GM23338 (cell line): ENCODE measurements at regions not wholly inside any gene's neighbourhood (a gene's known extent, or its start where the extent isn't known, plus 50 kb on each side); places are given as distances from the start of the nearest gene placed in this dataset.

Experiments
- ATAC-seq: fragments of 200-7000 bp; cut with Tn5 transposase; 3 replicates; pipeline ENCODE4 v1.9.1; 2020
- DNase-seq: peaks from one replicate; pipeline ENCODE4 v3.0.0-alpha.2; 2015; ENCODE audit warnings: low spot score
- H2AFZ ChIP-seq: fragments of 200-600 bp; sonication (generic); 2 replicates; pipeline ENCODE4 v1.8.0; 2016; ENCODE audit warnings: antibody characterized with exemption, mild to moderate bottlenecking, moderate library complexity
- H3F3A ChIP-seq: fragments of 200-600 bp; sonication (generic); replicated peaks from 2 replicates; pipeline ENCODE4 v1.8.0; 2017; ENCODE audit warnings: antibody characterized with exemption, mixed run types, low read depth
- H3K27ac ChIP-seq: fragments of 200-600 bp; sonication (generic); 2 replicates; pipeline ENCODE4 v1.6.1; 2016; ENCODE audit warnings: low read depth
- H3K27me3 ChIP-seq: fragments of 200-600 bp; sonication (generic); 2 replicates; pipeline ENCODE4 v1.8.0; 2016; ENCODE audit warnings: mild to moderate bottlenecking, mixed run types, moderate library complexity; ENCODE audit not compliant: insufficient read depth
- H3K36me3 ChIP-seq: fragments of 200-600 bp; sonication (generic); 2 replicates; pipeline ENCODE4 v1.8.0; 2016; ENCODE audit warnings: mild to moderate bottlenecking; ENCODE audit not compliant: insufficient read depth
- H3K4me1 ChIP-seq: fragments of 200-600 bp; sonication (generic); 2 replicates; pipeline ENCODE4 v1.8.0; 2016; ENCODE audit warnings: mild to moderate bottlenecking, moderate library complexity; ENCODE audit not compliant: insufficient read depth
- H3K4me2 ChIP-seq: fragments of 200-600 bp; sonication (generic); 2 replicates; pipeline ENCODE4 v1.7.1; 2017; ENCODE audit warnings: mixed run types
- H3K4me3 ChIP-seq: fragments of 200-600 bp; sonication (generic); 2 replicates; pipeline ENCODE4 v1.6.1; 2016; ENCODE audit warnings: mixed run types
- H3K79me2 ChIP-seq: fragments of 200-600 bp; sonication (generic); replicated peaks from 2 replicates; pipeline ENCODE4 v1.8.0; 2017; ENCODE audit warnings: mild to moderate bottlenecking; ENCODE audit not compliant: insufficient read depth
- H3K9me2 ChIP-seq: fragments of 200-600 bp; sonication (generic); 2 replicates; pipeline ENCODE4 v1.8.0; 2017; ENCODE audit not compliant: insufficient read depth
- H4K20me1 ChIP-seq: fragments of 200-600 bp; sonication (generic); replicated peaks from 2 replicates; pipeline ENCODE4 v1.8.0; 2017; ENCODE audit warnings: mild to moderate bottlenecking; ENCODE audit not compliant: insufficient read depth
- H3K27ac Mint-ChIP-seq: 2 replicates; pipeline ENCODE4 v1.8.0; 2020; ENCODE audit warnings: inconsistent platforms, mild to moderate bottlenecking, moderate library complexity, mixed read lengths
- H3K27me3 Mint-ChIP-seq: 3 replicates; pipeline ENCODE4 v1.8.0; 2022; ENCODE audit warnings: low read depth, mild to moderate bottlenecking, moderate library complexity, mixed read lengths, inconsistent platforms; ENCODE audit not compliant: insufficient read depth, poor library complexity
- H3K36me3 Mint-ChIP-seq: 3 replicates; pipeline ENCODE4 v1.8.0; 2021; ENCODE audit warnings: low read depth, mild to moderate bottlenecking, inconsistent platforms, moderate library complexity, mixed read lengths
- H3K4me1 Mint-ChIP-seq: 3 replicates; pipeline ENCODE4 v1.8.0; 2020; ENCODE audit warnings: mild to moderate bottlenecking, inconsistent platforms, mixed read lengths
- H3K4me3 Mint-ChIP-seq: 3 replicates; pipeline ENCODE4 v1.8.0; 2021; ENCODE audit warnings: moderate library complexity, mild to moderate bottlenecking, inconsistent platforms, mixed read lengths
- H3K9me3 Mint-ChIP-seq: 3 replicates; pipeline ENCODE4 v1.8.0; 2020; ENCODE audit warnings: moderate library complexity, mild to moderate bottlenecking, inconsistent platforms, mixed read lengths
- CREB1 ChIP-seq: fragments of 250-450 bp; sonication (Bioruptor Pico); IDR thresholded peaks from 2 replicates; pipeline ENCODE4 v1.5.0; 2020; ENCODE audit warnings: low read depth, mild to moderate bottlenecking, moderate library complexity
- CTCF ChIP-seq, 2 experiments: fragments of 200-600 bp in 1 of 2; sonication (generic) in 1 of 2; conservative IDR thresholded peaks; 2 replicates each; pipeline versions ENCODE4 v1.5.1 to v1.6.1; 2016 to 2017; ENCODE audit warnings: antibody characterized with exemption in 2 of 2, low read depth in 2 of 2, mild to moderate bottlenecking in 2 of 2, moderate library complexity in 1 of 2
- EZH2 ChIP-seq: fragments of 200-600 bp; sonication (generic); IDR thresholded peaks from one replicate; pipeline ENCODE4 v1.8.0; 2017; ENCODE audit warnings: antibody characterized with exemption, mild to moderate bottlenecking, low read depth; ENCODE audit not compliant: unreplicated experiment
- EZH2phosphoT487 ChIP-seq: fragments of 200-600 bp; sonication (generic); IDR thresholded peaks from one replicate; pipeline ENCODE4 v1.8.1; 2018; ENCODE audit warnings: antibody characterized with exemption; ENCODE audit not compliant: unreplicated experiment
- JUNB ChIP-seq: IDR thresholded peaks from one replicate; pipeline ENCODE4 v1.6.1; 2016; ENCODE audit warnings: antibody characterized with exemption; ENCODE audit not compliant: unreplicated experiment
- NANOG ChIP-seq: IDR thresholded peaks from 2 replicates; pipeline ENCODE4 v1.6.1; 2016; ENCODE audit warnings: antibody characterized with exemption, borderline replicate concordance
- POLR2AphosphoS5 ChIP-seq: IDR thresholded peaks from 2 replicates; pipeline ENCODE4 v1.6.1; 2016; ENCODE audit warnings: antibody characterized with exemption, low read depth
- REST ChIP-seq: IDR thresholded peaks from one replicate; pipeline ENCODE4 v1.6.1; 2018; ENCODE audit warnings: antibody characterized with exemption; ENCODE audit not compliant: unreplicated experiment
- STAT1 ChIP-seq: IDR thresholded peaks from one replicate; pipeline ENCODE4 v1.6.1; 2016; ENCODE audit warnings: antibody characterized with exemption; ENCODE audit not compliant: unreplicated experiment
- ZNF114 ChIP-seq: fragments of 250-450 bp; sonication (Bioruptor Pico); IDR thresholded peaks from 2 replicates; pipeline ENCODE4 v1.5.0; 2020; ENCODE audit warnings: mild to moderate bottlenecking, moderate library complexity
- ZNF331 ChIP-seq: fragments of 250-450 bp; sonication (Bioruptor Pico); IDR thresholded peaks from 2 replicates; pipeline ENCODE4 v1.5.0; 2020; ENCODE audit warnings: low read depth, mild to moderate bottlenecking, moderate library complexity
- ZNF462 ChIP-seq: fragments of 250-450 bp; sonication (Bioruptor Pico); IDR thresholded peaks from 2 replicates; pipeline ENCODE4 v1.5.0; 2020; ENCODE audit warnings: mild to moderate bottlenecking, moderate library complexity
- TF ChIP-seq, protein P1 (sequence below): IDR thresholded peaks from 2 replicates; pipeline ENCODE4 v1.6.1; 2016; ENCODE audit warnings: antibody characterized with exemption

DNA sequence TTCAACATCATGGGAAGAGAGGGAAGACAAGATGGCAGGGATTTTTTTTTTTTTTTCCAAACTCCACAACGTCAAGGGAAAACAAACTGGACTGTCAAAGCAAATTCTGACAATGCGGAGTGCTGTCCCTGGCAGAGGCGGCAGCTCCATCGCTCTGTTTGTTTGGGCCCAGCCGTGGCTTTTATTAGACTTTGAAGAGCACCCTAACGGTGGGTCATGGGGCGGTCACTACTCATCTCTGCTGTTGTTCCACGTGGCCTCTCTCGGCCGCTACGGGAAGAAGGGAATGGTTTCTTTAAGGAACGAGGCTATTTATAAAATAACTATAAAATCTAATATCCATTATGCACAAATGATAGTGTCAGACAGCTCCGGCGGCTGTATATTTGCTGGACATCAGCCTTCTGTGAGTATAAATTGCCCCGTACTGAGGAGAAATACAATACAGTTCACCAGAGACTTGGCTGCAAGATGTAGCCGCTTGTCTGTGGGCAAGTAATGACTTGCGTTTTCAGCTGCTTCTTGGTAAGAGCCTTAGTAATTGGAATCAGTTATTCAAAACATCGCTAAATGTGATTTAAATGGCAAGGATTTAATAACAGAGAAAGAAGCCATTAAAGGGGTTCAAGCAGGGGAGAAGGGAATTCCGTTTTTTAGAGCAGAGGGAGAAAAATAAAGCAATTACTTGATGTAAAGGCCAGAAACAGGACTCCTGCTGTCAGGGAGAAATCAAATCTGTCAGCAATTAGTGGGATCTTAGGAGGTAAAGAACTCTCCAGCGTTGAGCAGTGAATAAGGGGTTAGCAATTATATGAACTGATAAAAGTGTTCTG, 61.7 kb upstream of the RAB11FIP2 start:
- H3K27me3 ChIP-seq, result no peaks in the 10 kb centered on the region
- peak overlapping the region; percentile 49 for H2AFZ ChIP-seq
- Mint-ChIP-seq H3K9me3 (peaks cover 3% of the 10 kb centered on the region; the same call in 1 of the 3 replicates), H3K27ac (no peak overlapping the region), H3K36me3 (no peaks in the 10 kb centered on the region), H3K27me3 (no peaks in the 10 kb centered on the region), H3K4me3 (no peak overlapping the region), H3K4me1 (peaks cover 5% of the 10 kb centered on the region; the same call in 2 of the 3 replicates)
- no peak for DNase-seq
- H3K4me2 ChIP-seq, result no peak overlapping the region
- no peaks in the 10 kb centered on the region for H3F3A ChIP-seq
- no peaks in the 10 kb centered on the region for H3K4me1 ChIP-seq
- no peaks in the 10 kb centered on the region for H3K36me3 ChIP-seq
- no peak for TF ChIP-seq ZNF462 (CRISPR knock-in tag)
- no peak for TF ChIP-seq STAT1
- TF ChIP-seq, protein P1, sequence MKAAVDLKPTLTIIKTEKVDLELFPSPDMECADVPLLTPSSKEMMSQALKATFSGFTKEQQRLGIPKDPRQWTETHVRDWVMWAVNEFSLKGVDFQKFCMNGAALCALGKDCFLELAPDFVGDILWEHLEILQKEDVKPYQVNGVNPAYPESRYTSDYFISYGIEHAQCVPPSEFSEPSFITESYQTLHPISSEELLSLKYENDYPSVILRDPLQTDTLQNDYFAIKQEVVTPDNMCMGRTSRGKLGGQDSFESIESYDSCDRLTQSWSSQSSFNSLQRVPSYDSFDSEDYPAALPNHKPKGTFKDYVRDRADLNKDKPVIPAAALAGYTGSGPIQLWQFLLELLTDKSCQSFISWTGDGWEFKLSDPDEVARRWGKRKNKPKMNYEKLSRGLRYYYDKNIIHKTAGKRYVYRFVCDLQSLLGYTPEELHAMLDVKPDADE, result no peak
- no peak for TF ChIP-seq NANOG
- no peak for TF ChIP-seq JUNB
- no peak for TF ChIP-seq ZNF331 (CRISPR knock-in tag)
- no peak for TF ChIP-seq ZNF114 (CRISPR knock-in tag)
- no peak for TF ChIP-seq EZH2phosphoT487
- TF ChIP-seq POLR2AphosphoS5, result no peak
- TF ChIP-seq CTCF (conservative IDR thresholded peaks at IDR 0.05; ENCODE audit: low read depth in 2 of 2), result no peak
- TF ChIP-seq EZH2, result no peak
- TF ChIP-seq CREB1 (CRISPR knock-in tag), result no peak
- TF ChIP-seq REST, result no peak
- H3K27ac ChIP-seq, result no peak overlapping the region
- H4K20me1 ChIP-seq, result no peaks in the 10 kb centered on the region
- ATAC-seq, result no peak
- no peak overlapping the region for H3K4me3 ChIP-seq
- no peaks in the 10 kb centered on the region for H3K79me2 ChIP-seq
- H3K9me2 ChIP-seq, result peaks cover 6% of the 10 kb centered on the region; the same call in 1 of the 2 replicates
